ENCODE measurements at regions not wholly inside any gene's neighbourhood (a gene's known extent, or its start where the extent isn't known, plus 50 kb on each side); places are given as distances from the start of the nearest gene placed in this dataset.

GRCh38 chr5:7246287-7246686 is 149.7 kb upstream of the ADCY2 start:
- TF ChIP-seq CEBPB (IDR thresholded peaks at IDR 0.05; ENCODE audit: low read depth, low read length) (no peak), RCOR1 (IDR thresholded peaks at IDR 0.05; ENCODE audit: insufficient replicate concordance, low read length) (no peak)
- TF ChIP-seq, protein P1, sequence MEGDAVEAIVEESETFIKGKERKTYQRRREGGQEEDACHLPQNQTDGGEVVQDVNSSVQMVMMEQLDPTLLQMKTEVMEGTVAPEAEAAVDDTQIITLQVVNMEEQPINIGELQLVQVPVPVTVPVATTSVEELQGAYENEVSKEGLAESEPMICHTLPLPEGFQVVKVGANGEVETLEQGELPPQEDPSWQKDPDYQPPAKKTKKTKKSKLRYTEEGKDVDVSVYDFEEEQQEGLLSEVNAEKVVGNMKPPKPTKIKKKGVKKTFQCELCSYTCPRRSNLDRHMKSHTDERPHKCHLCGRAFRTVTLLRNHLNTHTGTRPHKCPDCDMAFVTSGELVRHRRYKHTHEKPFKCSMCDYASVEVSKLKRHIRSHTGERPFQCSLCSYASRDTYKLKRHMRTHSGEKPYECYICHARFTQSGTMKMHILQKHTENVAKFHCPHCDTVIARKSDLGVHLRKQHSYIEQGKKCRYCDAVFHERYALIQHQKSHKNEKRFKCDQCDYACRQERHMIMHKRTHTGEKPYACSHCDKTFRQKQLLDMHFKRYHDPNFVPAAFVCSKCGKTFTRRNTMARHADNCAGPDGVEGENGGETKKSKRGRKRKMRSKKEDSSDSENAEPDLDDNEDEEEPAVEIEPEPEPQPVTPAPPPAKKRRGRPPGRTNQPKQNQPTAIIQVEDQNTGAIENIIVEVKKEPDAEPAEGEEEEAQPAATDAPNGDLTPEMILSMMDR (conservative IDR thresholded peaks at IDR 0.05; ENCODE audit: low read depth, low read length) = no peak

All from IMR-90 (cell line).